K562 (cell line): ENCODE measurements at regions not wholly inside any gene's neighbourhood (a gene's known extent, or its start where the extent isn't known, plus 50 kb on each side); places are given as distances from the start of the nearest gene placed in this dataset.

ENCODE experiments used
- ATAC-seq: fragments of 200-7000 bp; cut with Tn5 transposase; 3 replicates; pipeline ENCODE4 v1.9.1; 2020; ENCODE audit warnings: moderate library complexity
- BruUV-seq: library from RNA; stranded (reverse); fragments of 400-500 nt; replicated peaks from 2 replicates; lab custom pipeline; 2021; lab: Mats Ljungman, UMichigan
- CTCF ChIA-PET: fragments of 300-600 bp; formaldehyde crosslinking; extraction: SDS; loops from one replicate; lab custom pipeline; 2021; ENCODE audit warnings: low intra/inter-chr PET ratio; lab: Yijun Ruan, JAX
- POLR2A ChIA-PET: fragments of 300-600, 350-650 bp; sonication (Branson Sonifier 250); formaldehyde crosslinking; extraction: SDS; loops from one replicate; lab custom pipeline; 2021; ENCODE audit warnings: antibody characterized with exemption, inconsistent platforms; lab: Yijun Ruan, JAX
- DNase-seq, 4 experiments: peaks; one replicate each; pipeline versions ENCODE4 v3.0.0 to v3.0.0-alpha.2; 2011 to 2018; ENCODE audit warnings: low spot score in 3 of 4, mixed read lengths in 3 of 4; ENCODE audit errors: extremely low read depth in 1 of 4
- FAIRE-seq: peaks from 2 replicates; lab custom pipeline; 2011; peaks lifted over from hg19 to GRCh38; lab: Jason Lieb, UNC
- H2AFZ ChIP-seq: 2 replicates; pipeline ENCODE4 v1.6.0; 2011; ENCODE audit warnings: low read depth, low read length, control low read depth, inconsistent platforms
- H3K27ac ChIP-seq: fragments of 200-600 bp; 3 replicates; pipeline ENCODE4 v1.8.0; 2011; ENCODE audit warnings: low read depth, mild to moderate bottlenecking, control low read depth, inconsistent platforms, low read length, moderate library complexity, mixed read lengths; ENCODE audit errors: extremely low read depth
- H3K27me3 ChIP-seq, 2 experiments: fragments of 300-600 bp in 1 of 2; 2 replicates in 1 of 2; 3 replicates in 1 of 2; pipeline versions ENCODE4 v1.6.0 to v1.8.0; 2011; ENCODE audit warnings: inconsistent platforms in 2 of 2, low read length in 2 of 2, mild to moderate bottlenecking in 1 of 2, mixed read lengths in 1 of 2, moderate library complexity in 1 of 2; ENCODE audit not compliant: control insufficient read depth in 2 of 2, insufficient read depth in 2 of 2
- H3K36me3 ChIP-seq: fragments of 300-600 bp; 3 replicates; pipeline ENCODE4 v1.8.0; 2011; ENCODE audit warnings: mild to moderate bottlenecking, low read length, inconsistent platforms; ENCODE audit not compliant: control insufficient read depth, insufficient read depth
- H3K4me1 ChIP-seq, 2 experiments: fragments of 200-600 bp in 1 of 2; replicated peaks in 1 of 2; 2 replicates in 1 of 2; 3 replicates in 1 of 2; pipeline versions ENCODE4 v1.5.1 to v1.8.0; 2011; ENCODE audit warnings: inconsistent platforms in 2 of 2, low read length in 2 of 2, mild to moderate bottlenecking in 1 of 2, mixed read lengths in 1 of 2, moderate library complexity in 1 of 2; ENCODE audit not compliant: control insufficient read depth in 2 of 2, insufficient read depth in 2 of 2
- H3K4me2 ChIP-seq: 2 replicates; pipeline ENCODE4 v1.6.1; 2011; ENCODE audit warnings: low read length, control low read depth, inconsistent platforms, mixed read lengths; ENCODE audit not compliant: insufficient read depth
- H3K4me3 ChIP-seq: fragments of 200-600 bp; sonication (generic), shearing (Covaris generic); 2 replicates; pipeline ENCODE4 v1.5.1; 2016; ENCODE audit warnings: control low read depth, inconsistent platforms
- H3K79me2 ChIP-seq: fragments of 200-600 bp; 3 replicates; pipeline ENCODE4 v1.8.0; 2011; ENCODE audit warnings: low read length, inconsistent platforms; ENCODE audit not compliant: control insufficient read depth, insufficient read depth
- H3K9ac ChIP-seq, 2 experiments: 2 replicates each; pipeline versions ENCODE4 v1.6.0 to v1.6.1; 2011; ENCODE audit warnings: low read depth in 2 of 2, low read length in 2 of 2, control low read depth in 1 of 2, inconsistent platforms in 1 of 2, mild to moderate bottlenecking in 1 of 2, mixed read lengths in 1 of 2; ENCODE audit not compliant: insufficient read depth in 1 of 2
- H3K9me1 ChIP-seq: one replicate; pipeline ENCODE4 v1.6.0; 2011; ENCODE audit warnings: inconsistent platforms, mild to moderate bottlenecking, low read length, moderate library complexity; ENCODE audit not compliant: control insufficient read depth, insufficient read depth
- H3K9me3 ChIP-seq: replicated peaks from 2 replicates; pipeline ENCODE4 v1.5.1; 2011; ENCODE audit warnings: low read depth, low read length, inconsistent platforms; ENCODE audit not compliant: control insufficient read depth, insufficient read depth
- H4K20me1 ChIP-seq: replicated peaks from 2 replicates; pipeline ENCODE4 v1.6.1; 2011; ENCODE audit warnings: low read length, inconsistent platforms, mixed read lengths; ENCODE audit not compliant: control insufficient read depth, insufficient read depth
- ELF4 ChIP-seq: fragments of 450-650 bp; formaldehyde crosslinking; IDR thresholded peaks from 2 replicates; pipeline ENCODE4 v1.4.0; 2022; ENCODE audit warnings: missing genetic modification characterization
- GTF2F1 ChIP-seq: IDR thresholded peaks from 2 replicates; pipeline ENCODE4 v1.6.1; 2011; ENCODE audit warnings: low read depth, low read length, improper control_type of control experiment
- HDAC1 ChIP-seq, 2 experiments: fragments of 450-650 bp; IDR thresholded peaks; 2 replicates each; pipeline ENCODE4 v1.6.1; 2016 to 2017; ENCODE audit warnings: inconsistent platforms in 1 of 2, mild to moderate bottlenecking in 1 of 2, moderate library complexity in 1 of 2
- RBM15 ChIP-seq: fragments of 200-400 bp; formaldehyde crosslinking; IDR thresholded peaks from 2 replicates; pipeline ENCODE4 v1.6.1; 2018; ENCODE audit warnings: mild to moderate bottlenecking, low read length, moderate library complexity; ENCODE audit not compliant: insufficient read depth
- SMAD3 ChIP-seq: fragments of 450-650 bp; formaldehyde crosslinking; conservative IDR thresholded peaks from 2 replicates; pipeline ENCODE4 v1.4.0; 2020; ENCODE audit warnings: mild to moderate bottlenecking
- TARDBP ChIP-seq: fragments of 450-650 bp; IDR thresholded peaks from 2 replicates; pipeline ENCODE4 v1.6.1; 2016
- TCF3 ChIP-seq: sonication (generic); formaldehyde crosslinking; IDR thresholded peaks from 2 replicates; pipeline ENCODE4 v1.4.0; 2020; ENCODE audit warnings: mild to moderate bottlenecking, missing genetic modification reagents
- ZKSCAN3 ChIP-seq: fragments of 250-450 bp; sonication (Bioruptor Pico); IDR thresholded peaks from 2 replicates; pipeline ENCODE4 v1.4.0; 2020
- ZNF133 ChIP-seq: fragments of 250-450 bp; sonication (Bioruptor Pico); IDR thresholded peaks from 2 replicates; pipeline ENCODE4 v1.4.0; 2020; ENCODE audit warnings: mild to moderate bottlenecking
- ZNF23 ChIP-seq: fragments of 250-450 bp; sonication (Bioruptor Pico); IDR thresholded peaks from 2 replicates; pipeline ENCODE4 v1.4.0; 2020; ENCODE audit warnings: mild to moderate bottlenecking
- ZNF586 ChIP-seq: fragments of 450-650 bp; formaldehyde crosslinking; conservative IDR thresholded peaks from 2 replicates; pipeline ENCODE4 v1.4.0; 2020; ENCODE audit warnings: mild to moderate bottlenecking, moderate library complexity
- ZNF79 ChIP-seq: fragments of 250-450 bp; sonication (Bioruptor Pico); IDR thresholded peaks from 2 replicates; pipeline ENCODE4 v1.4.0; 2020; ENCODE audit warnings: low read depth, mild to moderate bottlenecking, moderate library complexity
- WGBS: fragments of 100-300 bp; shearing (Covaris generic); methylation state at CpG from one replicate; pipeline ENCODE4 v1.1.6; 2016; ENCODE audit warnings: low coverage, mixed read lengths; ENCODE audit not compliant: insufficient coverage; ENCODE audit errors: missing lambda C conversion rate; 5-methylcytosine and 5-hydroxymethylcytosine counted together
- in situ Hi-C: fragments of 300-500 bp; cut with MboI; formaldehyde crosslinking; loops from 4 replicates; pipeline ENCODE4 v1.15.0; 2018; ENCODE audit warnings: inconsistent platforms, mixed read lengths
- intact Hi-C: fragments of 100-400 bp; cut with micrococcal nuclease; formaldehyde crosslinking; loops from 2 replicates; pipeline ENCODE4 v1.14.2; 2022
- TF ChIP-seq, protein P1 (sequence below), 2 experiments: fragments of 200-800 bp in 1 of 2; sonication (Bioruptor generic) in 1 of 2; sonication (generic) in 1 of 2; formaldehyde crosslinking in 1 of 2; IDR thresholded peaks in 1 of 2; conservative IDR thresholded peaks in 1 of 2; 2 replicates each; pipeline versions ENCODE4 v1.5.0 to v1.6.1; 2016 to 2020; ENCODE audit warnings: missing compliant biosample characterization in 1 of 2, missing genetic modification characterization in 1 of 2, missing genetic modification reagents in 1 of 2
- TF ChIP-seq, protein P2 (sequence below): sonication (generic); formaldehyde crosslinking; IDR thresholded peaks from 2 replicates; pipeline ENCODE4 v1.8.0; 2022; ENCODE audit warnings: missing genetic modification reagents, mild to moderate bottlenecking, borderline replicate concordance

DNA sequence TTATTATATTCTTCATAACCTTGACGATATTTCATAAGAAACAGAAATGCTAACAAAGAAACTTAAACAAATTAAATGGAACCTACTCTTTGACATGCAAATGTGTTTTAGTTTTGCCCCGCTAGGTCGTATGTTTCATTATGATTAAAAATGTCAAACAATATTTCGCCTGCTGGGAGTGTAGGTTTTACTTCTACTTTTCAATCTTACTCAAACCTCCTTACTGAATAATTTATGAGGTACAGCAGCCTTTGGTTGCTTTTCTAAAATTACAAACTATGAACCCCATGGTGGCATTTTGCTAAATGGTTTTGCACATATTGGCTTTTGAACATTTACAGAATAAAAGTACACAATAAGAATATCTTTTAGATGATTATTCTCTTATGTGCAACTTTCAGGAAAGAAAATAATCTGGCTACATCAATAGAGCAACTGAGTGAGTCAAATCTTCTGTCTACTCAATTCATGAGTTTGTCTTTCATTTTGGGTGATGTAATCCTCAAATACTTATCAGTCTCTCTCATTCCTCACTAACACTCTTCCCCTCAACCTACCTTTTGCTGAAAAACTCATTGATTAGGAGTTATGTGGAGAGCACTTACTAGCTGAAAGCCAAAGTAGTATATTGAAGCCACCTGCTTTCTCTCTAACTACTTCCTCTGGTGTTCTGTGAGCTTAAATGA, 1226.4 kb downstream of the XPNPEP1 start (continued):
- no peak for TF ChIP-seq ZNF133 (CRISPR knock-in tag)
- no peak for TF ChIP-seq ZKSCAN3 (CRISPR knock-in tag)
- no peak for TF ChIP-seq GTF2F1
- no peak for TF ChIP-seq HDAC1 (IDR thresholded peaks at IDR 0.05)
- TF ChIP-seq SMAD3 (CRISPR knock-in tag): no peak
- no peak for TF ChIP-seq ZNF586 (CRISPR knock-in tag)
- no peak for TF ChIP-seq TCF3 (CRISPR knock-in tag)
- no peak for TF ChIP-seq ZNF79 (CRISPR knock-in tag)
- TF ChIP-seq, all 486 proteins: peak for 0

DNA sequence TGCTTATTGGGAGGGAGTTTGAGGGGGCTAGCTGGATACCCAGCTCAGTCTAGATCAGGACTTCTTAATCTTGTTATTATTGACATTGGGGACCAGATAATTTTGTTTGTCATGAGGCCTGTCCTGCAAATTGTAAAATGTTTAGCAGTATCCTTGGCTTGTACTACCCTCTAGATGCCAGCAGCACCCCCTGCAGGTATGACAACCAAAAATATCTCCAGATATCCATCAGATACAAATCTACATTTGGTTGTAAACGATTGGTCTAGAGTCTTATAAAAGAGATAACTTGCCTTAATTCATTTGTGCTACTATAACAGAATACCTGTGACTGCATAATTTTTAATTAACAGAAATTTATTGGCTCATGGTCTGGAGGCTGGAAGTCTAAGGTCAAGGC, 1232.2 kb downstream of the XPNPEP1 start:
- no peaks in the 10 kb centered on the region for H3K27me3 ChIP-seq
- H3K27ac ChIP-seq: no peak overlapping the region
- no peak for TF ChIP-seq ELF4 (CRISPR knock-in tag)
- TF ChIP-seq, protein P1, sequence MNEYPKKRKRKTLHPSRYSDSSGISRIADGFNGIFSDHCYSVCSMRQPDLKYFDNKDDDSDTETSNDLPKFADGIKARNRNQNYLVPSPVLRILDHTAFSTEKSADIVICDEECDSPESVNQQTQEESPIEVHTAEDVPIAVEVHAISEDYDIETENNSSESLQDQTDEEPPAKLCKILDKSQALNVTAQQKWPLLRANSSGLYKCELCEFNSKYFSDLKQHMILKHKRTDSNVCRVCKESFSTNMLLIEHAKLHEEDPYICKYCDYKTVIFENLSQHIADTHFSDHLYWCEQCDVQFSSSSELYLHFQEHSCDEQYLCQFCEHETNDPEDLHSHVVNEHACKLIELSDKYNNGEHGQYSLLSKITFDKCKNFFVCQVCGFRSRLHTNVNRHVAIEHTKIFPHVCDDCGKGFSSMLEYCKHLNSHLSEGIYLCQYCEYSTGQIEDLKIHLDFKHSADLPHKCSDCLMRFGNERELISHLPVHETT (CRISPR knock-in tag; conservative IDR thresholded peaks at IDR 0.05 in 1 of 2, IDR thresholded peaks at IDR 0.05 in 1 of 2): no peak
- TF ChIP-seq ZKSCAN3 (CRISPR knock-in tag): no peak
- no peak for TF ChIP-seq ZNF23 (CRISPR knock-in tag)
- no peak for TF ChIP-seq TARDBP
- TF ChIP-seq, protein P2, sequence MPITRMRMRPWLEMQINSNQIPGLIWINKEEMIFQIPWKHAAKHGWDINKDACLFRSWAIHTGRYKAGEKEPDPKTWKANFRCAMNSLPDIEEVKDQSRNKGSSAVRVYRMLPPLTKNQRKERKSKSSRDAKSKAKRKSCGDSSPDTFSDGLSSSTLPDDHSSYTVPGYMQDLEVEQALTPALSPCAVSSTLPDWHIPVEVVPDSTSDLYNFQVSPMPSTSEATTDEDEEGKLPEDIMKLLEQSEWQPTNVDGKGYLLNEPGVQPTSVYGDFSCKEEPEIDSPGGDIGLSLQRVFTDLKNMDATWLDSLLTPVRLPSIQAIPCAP (CRISPR knock-in tag): no peak
- TF ChIP-seq RBM15: no peak
- H3K4me3 ChIP-seq: no peak overlapping the region
- intact Hi-C loops: no loop called here
- H3K9ac ChIP-seq: no peak overlapping the region
- no peaks in the 10 kb centered on the region for H3K4me1 ChIP-seq
- H3K9me1 ChIP-seq: no peaks in the 10 kb centered on the region
- 0% methylated on average over 1 of the region's 1 CpG for WGBS
- H4K20me1 ChIP-seq: no peaks in the 10 kb centered on the region
- no TSS peak for BruUV-seq
- in situ Hi-C loops: no loop called here
- H3K79me2 ChIP-seq: no peaks in the 10 kb centered on the region
- H3K9me3 ChIP-seq: no peaks in the 10 kb centered on the region
- FAIRE-seq (no peak), DNase-seq (no peak), ATAC-seq (no peak)
- H2AFZ ChIP-seq: no peak overlapping the region
- H3K36me3 ChIP-seq: no peaks in the 10 kb centered on the region
- ChIA-PET POLR2A (no interaction called here), CTCF (no interaction called here)
- no peak overlapping the region for H3K4me2 ChIP-seq
